WTC11 (cell line): ENCODE measurements at regions not wholly inside any gene's neighbourhood (a gene's known extent, or its start where the extent isn't known, plus 50 kb on each side); places are given as distances from the start of the nearest gene placed in this dataset.

Source experiments
- ATAC-seq: fragments of 200-7000 bp; cut with Tn5 transposase; 2 replicates; pipeline ENCODE4 v1.10.0; 2021; ENCODE audit warnings: mild to moderate bottlenecking, moderate library complexity
- CTCF ChIA-PET: fragments of 300-600 bp; sonication (Branson Sonifier 250); formaldehyde crosslinking; loops from one replicate; lab custom pipeline; 2021; ENCODE audit warnings: antibody characterized with exemption; lab: Charles Lee
- POLR2A ChIA-PET: fragments of 350-600 bp; sonication (Branson Sonifier 250); formaldehyde crosslinking; loops from one replicate; lab custom pipeline; 2021; ENCODE audit warnings: antibody characterized with exemption; lab: Charles Lee
- DNase-seq: peaks from one replicate; pipeline ENCODE4 v3.0.0; 2021; ENCODE audit warnings: low spot score
- H3K27ac Mint-ChIP-seq: 2 replicates; pipeline ENCODE4 v1.8.0; 2021; ENCODE audit warnings: mixed read lengths
- H3K27me3 Mint-ChIP-seq: 2 replicates; pipeline ENCODE4 v1.8.0; 2021; ENCODE audit warnings: low read depth, mild to moderate bottlenecking, moderate library complexity, mixed read lengths
- H3K36me3 Mint-ChIP-seq: 2 replicates; pipeline ENCODE4 v1.8.0; 2021; ENCODE audit warnings: mixed read lengths
- H3K4me1 Mint-ChIP-seq: 2 replicates; pipeline ENCODE4 v1.8.0; 2022; ENCODE audit warnings: mixed read lengths
- H3K4me3 Mint-ChIP-seq: 2 replicates; pipeline ENCODE4 v1.8.0; 2021; ENCODE audit warnings: mild to moderate bottlenecking, moderate library complexity, mixed read lengths
- H3K9me3 Mint-ChIP-seq: 2 replicates; pipeline ENCODE4 v1.8.0; 2021; ENCODE audit warnings: mixed read lengths
- CREB1 ChIP-seq: sonication (generic); formaldehyde crosslinking; IDR thresholded peaks from 2 replicates; pipeline ENCODE4 v1.8.0; 2023; ENCODE audit warnings: mild to moderate bottlenecking, missing genetic modification reagents
- CTCF ChIP-seq: fragments of 200-600 bp; IDR thresholded peaks from 2 replicates; pipeline ENCODE4 v1.8.0; 2022; ENCODE audit warnings: antibody characterized with exemption
- E2F4 ChIP-seq: sonication (generic); formaldehyde crosslinking; IDR thresholded peaks from 2 replicates; pipeline ENCODE4 v1.8.1; 2022; ENCODE audit warnings: low read depth, mild to moderate bottlenecking, moderate library complexity, missing genetic modification reagents, borderline replicate concordance
- EMX1 ChIP-seq: fragments of 250-450 bp; sonication (Bioruptor Pico); IDR thresholded peaks from 2 replicates; pipeline ENCODE4 v1.8.0; 2021; ENCODE audit warnings: mild to moderate bottlenecking
- ESRRA ChIP-seq: sonication (generic); formaldehyde crosslinking; IDR thresholded peaks from 2 replicates; pipeline ENCODE4 v1.8.1; 2022; ENCODE audit warnings: mild to moderate bottlenecking, missing genetic modification reagents, borderline replicate concordance
- GABPB1 ChIP-seq: sonication (generic); formaldehyde crosslinking; IDR thresholded peaks from 2 replicates; pipeline ENCODE4 v1.8.1; 2023; ENCODE audit warnings: mild to moderate bottlenecking, missing genetic modification reagents
- HMGA2 ChIP-seq: fragments of 250-450 bp; sonication (Bioruptor Pico); IDR thresholded peaks from 2 replicates; pipeline ENCODE4 v1.4.0; 2021; ENCODE audit warnings: mild to moderate bottlenecking, moderate library complexity
- NFE2L1 ChIP-seq: sonication (generic); formaldehyde crosslinking; IDR thresholded peaks from 2 replicates; pipeline ENCODE4 v1.8.1; 2023; ENCODE audit warnings: missing genetic modification reagents
- TP53 ChIP-seq: sonication (generic); formaldehyde crosslinking; IDR thresholded peaks from 2 replicates; pipeline ENCODE4 v1.8.1; 2023; ENCODE audit warnings: mild to moderate bottlenecking, missing genetic modification reagents
- ZNF263 ChIP-seq: sonication (generic); formaldehyde crosslinking; IDR thresholded peaks from 2 replicates; pipeline ENCODE4 v1.8.1; 2022; ENCODE audit warnings: low read depth, mild to moderate bottlenecking, moderate library complexity, missing genetic modification reagents
- ZNF281 ChIP-seq: sonication (generic); formaldehyde crosslinking; IDR thresholded peaks from 2 replicates; pipeline ENCODE4 v1.8.0; 2023; ENCODE audit warnings: mild to moderate bottlenecking, missing genetic modification reagents
- ZNF423 ChIP-seq: fragments of 250-450 bp; sonication (Bioruptor Pico); IDR thresholded peaks from 2 replicates; pipeline ENCODE4 v2.1.2; 2022; ENCODE audit warnings: mild to moderate bottlenecking, moderate library complexity
- TF ChIP-seq, protein P1 (sequence below): sonication (generic); formaldehyde crosslinking; IDR thresholded peaks from 2 replicates; pipeline ENCODE4 v1.8.1; 2022; ENCODE audit warnings: mild to moderate bottlenecking, missing genetic modification reagents, moderate library complexity, borderline replicate concordance
- TF ChIP-seq, protein P2 (sequence below): fragments of 250-450 bp; sonication (Bioruptor Pico); IDR thresholded peaks from 2 replicates; pipeline ENCODE4 v2.1.2; 2022; ENCODE audit warnings: mild to moderate bottlenecking, moderate library complexity
- TF ChIP-seq, protein P3 (sequence below): sonication (generic); formaldehyde crosslinking; IDR thresholded peaks from 2 replicates; pipeline ENCODE4 v1.8.0; 2022; ENCODE audit warnings: missing genetic modification reagents

GRCh38 chr3:83131236-83131635, 1369.8 kb upstream of the GBE1 start:
- POLR2A ChIA-PET, result no interaction called here
- H3K4me1 Mint-ChIP-seq, result no peaks in the 10 kb centered on the region

GRCh38 chr3:83122774-83123350, 1361.4 kb upstream of the GBE1 start:
- H3K27me3 Mint-ChIP-seq, result no peaks in the 10 kb centered on the region
- ATAC-seq, result no peak
- no peak for DNase-seq
- no peaks in the 10 kb centered on the region for H3K36me3 Mint-ChIP-seq
- H3K27ac Mint-ChIP-seq, result no peak overlapping the region
- no peaks in the 10 kb centered on the region for H3K9me3 Mint-ChIP-seq
- TF ChIP-seq CTCF (no peak), HMGA2 (no peak), EMX1 (CRISPR knock-in tag) (no peak), ZNF423 (CRISPR knock-in tag) (no peak), NFE2L1 (CRISPR knock-in tag) (no peak), E2F4 (CRISPR knock-in tag) (no peak)
- TF ChIP-seq, protein P1, sequence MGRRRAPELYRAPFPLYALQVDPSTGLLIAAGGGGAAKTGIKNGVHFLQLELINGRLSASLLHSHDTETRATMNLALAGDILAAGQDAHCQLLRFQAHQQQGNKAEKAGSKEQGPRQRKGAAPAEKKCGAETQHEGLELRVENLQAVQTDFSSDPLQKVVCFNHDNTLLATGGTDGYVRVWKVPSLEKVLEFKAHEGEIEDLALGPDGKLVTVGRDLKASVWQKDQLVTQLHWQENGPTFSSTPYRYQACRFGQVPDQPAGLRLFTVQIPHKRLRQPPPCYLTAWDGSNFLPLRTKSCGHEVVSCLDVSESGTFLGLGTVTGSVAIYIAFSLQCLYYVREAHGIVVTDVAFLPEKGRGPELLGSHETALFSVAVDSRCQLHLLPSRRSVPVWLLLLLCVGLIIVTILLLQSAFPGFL (CRISPR knock-in tag), result no peak
- TF ChIP-seq, protein P2, sequence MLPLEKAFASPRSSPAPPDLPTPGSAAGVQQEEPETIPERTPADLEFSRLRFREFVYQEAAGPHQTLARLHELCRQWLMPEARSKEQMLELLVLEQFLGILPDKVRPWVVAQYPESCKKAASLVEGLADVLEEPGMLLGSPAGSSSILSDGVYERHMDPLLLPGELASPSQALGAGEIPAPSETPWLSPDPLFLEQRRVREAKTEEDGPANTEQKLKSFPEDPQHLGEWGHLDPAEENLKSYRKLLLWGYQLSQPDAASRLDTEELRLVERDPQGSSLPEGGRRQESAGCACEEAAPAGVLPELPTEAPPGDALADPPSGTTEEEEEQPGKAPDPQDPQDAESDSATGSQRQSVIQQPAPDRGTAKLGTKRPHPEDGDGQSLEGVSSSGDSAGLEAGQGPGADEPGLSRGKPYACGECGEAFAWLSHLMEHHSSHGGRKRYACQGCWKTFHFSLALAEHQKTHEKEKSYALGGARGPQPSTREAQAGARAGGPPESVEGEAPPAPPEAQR (CRISPR knock-in tag), result no peak
- no peaks in the 10 kb centered on the region for H3K4me1 Mint-ChIP-seq
- ChIA-PET POLR2A (no interaction called here), CTCF (no interaction called here)
- H3K4me3 Mint-ChIP-seq, result no peak overlapping the region

More at GRCh38 chr3:83131236-83131635, 1369.8 kb upstream of the GBE1 start:
- TF ChIP-seq CREB1 (CRISPR knock-in tag), result no peak
- TF ChIP-seq, protein P3, sequence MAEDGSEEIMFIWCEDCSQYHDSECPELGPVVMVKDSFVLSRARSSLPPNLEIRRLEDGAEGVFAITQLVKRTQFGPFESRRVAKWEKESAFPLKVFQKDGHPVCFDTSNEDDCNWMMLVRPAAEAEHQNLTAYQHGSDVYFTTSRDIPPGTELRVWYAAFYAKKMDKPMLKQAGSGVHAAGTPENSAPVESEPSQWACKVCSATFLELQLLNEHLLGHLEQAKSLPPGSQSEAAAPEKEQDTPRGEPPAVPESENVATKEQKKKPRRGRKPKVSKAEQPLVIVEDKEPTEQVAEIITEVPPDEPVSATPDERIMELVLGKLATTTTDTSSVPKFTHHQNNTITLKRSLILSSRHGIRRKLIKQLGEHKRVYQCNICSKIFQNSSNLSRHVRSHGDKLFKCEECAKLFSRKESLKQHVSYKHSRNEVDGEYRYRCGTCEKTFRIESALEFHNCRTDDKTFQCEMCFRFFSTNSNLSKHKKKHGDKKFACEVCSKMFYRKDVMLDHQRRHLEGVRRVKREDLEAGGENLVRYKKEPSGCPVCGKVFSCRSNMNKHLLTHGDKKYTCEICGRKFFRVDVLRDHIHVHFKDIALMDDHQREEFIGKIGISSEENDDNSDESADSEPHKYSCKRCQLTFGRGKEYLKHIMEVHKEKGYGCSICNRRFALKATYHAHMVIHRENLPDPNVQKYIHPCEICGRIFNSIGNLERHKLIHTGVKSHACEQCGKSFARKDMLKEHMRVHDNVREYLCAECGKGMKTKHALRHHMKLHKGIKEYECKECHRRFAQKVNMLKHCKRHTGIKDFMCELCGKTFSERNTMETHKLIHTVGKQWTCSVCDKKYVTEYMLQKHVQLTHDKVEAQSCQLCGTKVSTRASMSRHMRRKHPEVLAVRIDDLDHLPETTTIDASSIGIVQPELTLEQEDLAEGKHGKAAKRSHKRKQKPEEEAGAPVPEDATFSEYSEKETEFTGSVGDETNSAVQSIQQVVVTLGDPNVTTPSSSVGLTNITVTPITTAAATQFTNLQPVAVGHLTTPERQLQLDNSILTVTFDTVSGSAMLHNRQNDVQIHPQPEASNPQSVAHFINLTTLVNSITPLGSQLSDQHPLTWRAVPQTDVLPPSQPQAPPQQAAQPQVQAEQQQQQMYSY (CRISPR knock-in tag), result no peak
- TF ChIP-seq HMGA2, result no peak
- TF ChIP-seq TP53 (CRISPR knock-in tag), result no peak
- TF ChIP-seq GABPB1 (CRISPR knock-in tag), result no peak
- TF ChIP-seq ZNF263, result no peak
- no peak for TF ChIP-seq ESRRA (CRISPR knock-in tag)
- DNase-seq (no peak), ATAC-seq (no peak)
- CTCF ChIA-PET, result no interaction called here
- no peak overlapping the region for H3K27ac Mint-ChIP-seq
- no peaks in the 10 kb centered on the region for H3K36me3 Mint-ChIP-seq
- no peaks in the 10 kb centered on the region for H3K9me3 Mint-ChIP-seq
- no peak overlapping the region for H3K4me3 Mint-ChIP-seq
- no peaks in the 10 kb centered on the region for H3K27me3 Mint-ChIP-seq

GRCh38 chr3:83093222-83093572, 1331.8 kb upstream of the GBE1 start:
- Mint-ChIP-seq H3K4me1 (no peaks in the 10 kb centered on the region), H3K36me3 (no peaks in the 10 kb centered on the region), H3K27ac (no peak overlapping the region), H3K27me3 (no peaks in the 10 kb centered on the region), H3K9me3 (no peaks in the 10 kb centered on the region), H3K4me3 (no peak overlapping the region)
- DNase-seq (no peak), ATAC-seq (no peak)
- no peak for TF ChIP-seq ZNF281 (CRISPR knock-in tag)
- ChIA-PET POLR2A (no interaction called here), CTCF (no interaction called here)
